GM23338 (cell line): ENCODE measurements at regions not wholly inside any gene's neighbourhood (a gene's known extent, or its start where the extent isn't known, plus 50 kb on each side); places are given as distances from the start of the nearest gene placed in this dataset.

Source experiments
- CREB1 ChIP-seq: fragments of 250-450 bp; sonication (Bioruptor Pico); IDR thresholded peaks from 2 replicates; pipeline ENCODE4 v1.5.0; 2020; ENCODE audit warnings: low read depth, mild to moderate bottlenecking, moderate library complexity
- EZH2 ChIP-seq: fragments of 200-600 bp; sonication (generic); IDR thresholded peaks from one replicate; pipeline ENCODE4 v1.8.0; 2017; ENCODE audit warnings: antibody characterized with exemption, mild to moderate bottlenecking, low read depth; ENCODE audit not compliant: unreplicated experiment
- EZH2phosphoT487 ChIP-seq: fragments of 200-600 bp; sonication (generic); IDR thresholded peaks from one replicate; pipeline ENCODE4 v1.8.1; 2018; ENCODE audit warnings: antibody characterized with exemption; ENCODE audit not compliant: unreplicated experiment
- JUNB ChIP-seq: IDR thresholded peaks from one replicate; pipeline ENCODE4 v1.6.1; 2016; ENCODE audit warnings: antibody characterized with exemption; ENCODE audit not compliant: unreplicated experiment
- NANOG ChIP-seq: IDR thresholded peaks from 2 replicates; pipeline ENCODE4 v1.6.1; 2016; ENCODE audit warnings: antibody characterized with exemption, borderline replicate concordance
- POLR2AphosphoS5 ChIP-seq: IDR thresholded peaks from 2 replicates; pipeline ENCODE4 v1.6.1; 2016; ENCODE audit warnings: antibody characterized with exemption, low read depth
- STAT1 ChIP-seq: IDR thresholded peaks from one replicate; pipeline ENCODE4 v1.6.1; 2016; ENCODE audit warnings: antibody characterized with exemption; ENCODE audit not compliant: unreplicated experiment
- ZNF114 ChIP-seq: fragments of 250-450 bp; sonication (Bioruptor Pico); IDR thresholded peaks from 2 replicates; pipeline ENCODE4 v1.5.0; 2020; ENCODE audit warnings: mild to moderate bottlenecking, moderate library complexity
- ZNF331 ChIP-seq: fragments of 250-450 bp; sonication (Bioruptor Pico); IDR thresholded peaks from 2 replicates; pipeline ENCODE4 v1.5.0; 2020; ENCODE audit warnings: low read depth, mild to moderate bottlenecking, moderate library complexity
- TF ChIP-seq, protein P1 (sequence below), 2 experiments: fragments of 200-600 bp in 1 of 2; sonication (generic) in 1 of 2; conservative IDR thresholded peaks; 2 replicates each; pipeline versions ENCODE4 v1.5.1 to v1.6.1; 2016 to 2017; ENCODE audit warnings: antibody characterized with exemption in 2 of 2, low read depth in 2 of 2, mild to moderate bottlenecking in 2 of 2, moderate library complexity in 1 of 2
- TF ChIP-seq, protein P2 (sequence below): IDR thresholded peaks from one replicate; pipeline ENCODE4 v1.6.1; 2018; ENCODE audit warnings: antibody characterized with exemption; ENCODE audit not compliant: unreplicated experiment
- TF ChIP-seq, protein P3 (sequence below): fragments of 250-450 bp; sonication (Bioruptor Pico); IDR thresholded peaks from 2 replicates; pipeline ENCODE4 v1.5.0; 2020; ENCODE audit warnings: mild to moderate bottlenecking, moderate library complexity
- TF ChIP-seq, protein P4 (sequence below): IDR thresholded peaks from 2 replicates; pipeline ENCODE4 v1.6.1; 2016; ENCODE audit warnings: antibody characterized with exemption

DNA sequence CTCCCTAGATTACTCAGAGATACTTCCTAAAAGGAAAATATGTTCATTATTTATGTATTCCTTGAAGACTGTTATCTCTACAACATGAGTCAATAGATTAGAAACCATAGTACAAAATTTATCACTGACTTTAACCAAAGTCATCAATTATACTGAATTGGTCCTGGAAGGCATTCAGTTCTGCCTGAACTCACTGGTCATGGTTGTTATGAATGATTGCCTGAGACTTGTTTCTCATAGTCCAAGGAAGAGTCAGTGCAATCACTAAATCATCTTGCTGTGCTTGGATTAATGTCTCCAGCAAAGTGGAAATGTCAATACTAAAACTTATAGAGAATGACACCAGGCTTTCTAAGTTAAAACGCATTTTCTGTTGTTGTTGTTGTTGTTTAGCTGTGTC is 878.6 kb upstream of the MANEA start:
- TF ChIP-seq, protein P1, sequence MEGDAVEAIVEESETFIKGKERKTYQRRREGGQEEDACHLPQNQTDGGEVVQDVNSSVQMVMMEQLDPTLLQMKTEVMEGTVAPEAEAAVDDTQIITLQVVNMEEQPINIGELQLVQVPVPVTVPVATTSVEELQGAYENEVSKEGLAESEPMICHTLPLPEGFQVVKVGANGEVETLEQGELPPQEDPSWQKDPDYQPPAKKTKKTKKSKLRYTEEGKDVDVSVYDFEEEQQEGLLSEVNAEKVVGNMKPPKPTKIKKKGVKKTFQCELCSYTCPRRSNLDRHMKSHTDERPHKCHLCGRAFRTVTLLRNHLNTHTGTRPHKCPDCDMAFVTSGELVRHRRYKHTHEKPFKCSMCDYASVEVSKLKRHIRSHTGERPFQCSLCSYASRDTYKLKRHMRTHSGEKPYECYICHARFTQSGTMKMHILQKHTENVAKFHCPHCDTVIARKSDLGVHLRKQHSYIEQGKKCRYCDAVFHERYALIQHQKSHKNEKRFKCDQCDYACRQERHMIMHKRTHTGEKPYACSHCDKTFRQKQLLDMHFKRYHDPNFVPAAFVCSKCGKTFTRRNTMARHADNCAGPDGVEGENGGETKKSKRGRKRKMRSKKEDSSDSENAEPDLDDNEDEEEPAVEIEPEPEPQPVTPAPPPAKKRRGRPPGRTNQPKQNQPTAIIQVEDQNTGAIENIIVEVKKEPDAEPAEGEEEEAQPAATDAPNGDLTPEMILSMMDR (conservative IDR thresholded peaks at IDR 0.05; ENCODE audit: low read depth in 2 of 2) = no peak
- TF ChIP-seq EZH2 (no peak), POLR2AphosphoS5 (no peak), EZH2phosphoT487 (no peak), CREB1 (CRISPR knock-in tag) (no peak), JUNB (no peak), ZNF114 (CRISPR knock-in tag) (no peak), NANOG (no peak), STAT1 (no peak), ZNF331 (CRISPR knock-in tag) (no peak)
- TF ChIP-seq, protein P2, sequence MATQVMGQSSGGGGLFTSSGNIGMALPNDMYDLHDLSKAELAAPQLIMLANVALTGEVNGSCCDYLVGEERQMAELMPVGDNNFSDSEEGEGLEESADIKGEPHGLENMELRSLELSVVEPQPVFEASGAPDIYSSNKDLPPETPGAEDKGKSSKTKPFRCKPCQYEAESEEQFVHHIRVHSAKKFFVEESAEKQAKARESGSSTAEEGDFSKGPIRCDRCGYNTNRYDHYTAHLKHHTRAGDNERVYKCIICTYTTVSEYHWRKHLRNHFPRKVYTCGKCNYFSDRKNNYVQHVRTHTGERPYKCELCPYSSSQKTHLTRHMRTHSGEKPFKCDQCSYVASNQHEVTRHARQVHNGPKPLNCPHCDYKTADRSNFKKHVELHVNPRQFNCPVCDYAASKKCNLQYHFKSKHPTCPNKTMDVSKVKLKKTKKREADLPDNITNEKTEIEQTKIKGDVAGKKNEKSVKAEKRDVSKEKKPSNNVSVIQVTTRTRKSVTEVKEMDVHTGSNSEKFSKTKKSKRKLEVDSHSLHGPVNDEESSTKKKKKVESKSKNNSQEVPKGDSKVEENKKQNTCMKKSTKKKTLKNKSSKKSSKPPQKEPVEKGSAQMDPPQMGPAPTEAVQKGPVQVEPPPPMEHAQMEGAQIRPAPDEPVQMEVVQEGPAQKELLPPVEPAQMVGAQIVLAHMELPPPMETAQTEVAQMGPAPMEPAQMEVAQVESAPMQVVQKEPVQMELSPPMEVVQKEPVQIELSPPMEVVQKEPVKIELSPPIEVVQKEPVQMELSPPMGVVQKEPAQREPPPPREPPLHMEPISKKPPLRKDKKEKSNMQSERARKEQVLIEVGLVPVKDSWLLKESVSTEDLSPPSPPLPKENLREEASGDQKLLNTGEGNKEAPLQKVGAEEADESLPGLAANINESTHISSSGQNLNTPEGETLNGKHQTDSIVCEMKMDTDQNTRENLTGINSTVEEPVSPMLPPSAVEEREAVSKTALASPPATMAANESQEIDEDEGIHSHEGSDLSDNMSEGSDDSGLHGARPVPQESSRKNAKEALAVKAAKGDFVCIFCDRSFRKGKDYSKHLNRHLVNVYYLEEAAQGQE = no peak
- TF ChIP-seq, protein P3, sequence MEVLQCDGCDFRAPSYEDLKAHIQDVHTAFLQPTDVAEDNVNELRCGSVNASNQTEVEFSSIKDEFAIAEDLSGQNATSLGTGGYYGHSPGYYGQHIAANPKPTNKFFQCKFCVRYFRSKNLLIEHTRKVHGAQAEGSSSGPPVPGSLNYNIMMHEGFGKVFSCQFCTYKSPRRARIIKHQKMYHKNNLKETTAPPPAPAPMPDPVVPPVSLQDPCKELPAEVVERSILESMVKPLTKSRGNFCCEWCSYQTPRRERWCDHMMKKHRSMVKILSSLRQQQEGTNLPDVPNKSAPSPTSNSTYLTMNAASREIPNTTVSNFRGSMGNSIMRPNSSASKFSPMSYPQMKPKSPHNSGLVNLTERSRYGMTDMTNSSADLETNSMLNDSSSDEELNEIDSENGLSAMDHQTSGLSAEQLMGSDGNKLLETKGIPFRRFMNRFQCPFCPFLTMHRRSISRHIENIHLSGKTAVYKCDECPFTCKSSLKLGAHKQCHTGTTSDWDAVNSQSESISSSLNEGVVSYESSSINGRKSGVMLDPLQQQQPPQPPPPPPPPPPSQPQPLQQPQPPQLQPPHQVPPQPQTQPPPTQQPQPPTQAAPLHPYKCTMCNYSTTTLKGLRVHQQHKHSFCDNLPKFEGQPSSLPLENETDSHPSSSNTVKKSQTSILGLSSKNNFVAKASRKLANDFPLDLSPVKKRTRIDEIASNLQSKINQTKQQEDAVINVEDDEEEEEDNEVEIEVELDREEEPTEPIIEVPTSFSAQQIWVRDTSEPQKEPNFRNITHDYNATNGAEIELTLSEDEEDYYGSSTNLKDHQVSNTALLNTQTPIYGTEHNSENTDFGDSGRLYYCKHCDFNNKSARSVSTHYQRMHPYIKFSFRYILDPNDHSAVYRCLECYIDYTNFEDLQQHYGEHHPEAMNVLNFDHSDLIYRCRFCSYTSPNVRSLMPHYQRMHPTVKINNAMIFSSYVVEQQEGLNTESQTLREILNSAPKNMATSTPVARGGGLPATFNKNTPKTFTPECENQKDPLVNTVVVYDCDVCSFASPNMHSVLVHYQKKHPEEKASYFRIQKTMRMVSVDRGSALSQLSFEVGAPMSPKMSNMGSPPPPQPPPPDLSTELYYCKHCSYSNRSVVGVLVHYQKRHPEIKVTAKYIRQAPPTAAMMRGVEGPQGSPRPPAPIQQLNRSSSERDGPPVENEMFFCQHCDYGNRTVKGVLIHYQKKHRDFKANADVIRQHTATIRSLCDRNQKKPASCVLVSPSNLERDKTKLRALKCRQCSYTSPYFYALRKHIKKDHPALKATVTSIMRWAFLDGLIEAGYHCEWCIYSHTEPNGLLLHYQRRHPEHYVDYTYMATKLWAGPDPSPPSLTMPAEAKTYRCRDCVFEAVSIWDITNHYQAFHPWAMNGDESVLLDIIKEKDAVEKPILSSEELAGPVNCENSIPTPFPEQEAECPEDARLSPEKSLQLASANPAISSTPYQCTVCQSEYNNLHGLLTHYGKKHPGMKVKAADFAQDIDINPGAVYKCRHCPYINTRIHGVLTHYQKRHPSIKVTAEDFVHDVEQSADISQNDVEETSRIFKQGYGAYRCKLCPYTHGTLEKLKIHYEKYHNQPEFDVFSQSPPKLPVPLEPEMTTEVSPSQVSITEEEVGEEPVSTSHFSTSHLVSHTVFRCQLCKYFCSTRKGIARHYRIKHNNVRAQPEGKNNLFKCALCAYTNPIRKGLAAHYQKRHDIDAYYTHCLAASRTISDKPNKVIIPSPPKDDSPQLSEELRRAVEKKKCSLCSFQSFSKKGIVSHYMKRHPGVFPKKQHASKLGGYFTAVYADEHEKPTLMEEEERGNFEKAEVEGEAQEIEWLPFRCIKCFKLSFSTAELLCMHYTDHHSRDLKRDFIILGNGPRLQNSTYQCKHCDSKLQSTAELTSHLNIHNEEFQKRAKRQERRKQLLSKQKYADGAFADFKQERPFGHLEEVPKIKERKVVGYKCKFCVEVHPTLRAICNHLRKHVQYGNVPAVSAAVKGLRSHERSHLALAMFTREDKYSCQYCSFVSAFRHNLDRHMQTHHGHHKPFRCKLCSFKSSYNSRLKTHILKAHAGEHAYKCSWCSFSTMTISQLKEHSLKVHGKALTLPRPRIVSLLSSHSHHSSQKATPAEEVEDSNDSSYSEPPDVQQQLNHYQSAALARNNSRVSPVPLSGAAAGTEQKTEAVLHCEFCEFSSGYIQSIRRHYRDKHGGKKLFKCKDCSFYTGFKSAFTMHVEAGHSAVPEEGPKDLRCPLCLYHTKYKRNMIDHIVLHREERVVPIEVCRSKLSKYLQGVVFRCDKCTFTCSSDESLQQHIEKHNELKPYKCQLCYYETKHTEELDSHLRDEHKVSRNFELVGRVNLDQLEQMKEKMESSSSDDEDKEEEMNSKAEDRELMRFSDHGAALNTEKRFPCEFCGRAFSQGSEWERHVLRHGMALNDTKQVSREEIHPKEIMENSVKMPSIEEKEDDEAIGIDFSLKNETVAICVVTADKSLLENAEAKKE (CRISPR knock-in tag) = no peak
- TF ChIP-seq, protein P4, sequence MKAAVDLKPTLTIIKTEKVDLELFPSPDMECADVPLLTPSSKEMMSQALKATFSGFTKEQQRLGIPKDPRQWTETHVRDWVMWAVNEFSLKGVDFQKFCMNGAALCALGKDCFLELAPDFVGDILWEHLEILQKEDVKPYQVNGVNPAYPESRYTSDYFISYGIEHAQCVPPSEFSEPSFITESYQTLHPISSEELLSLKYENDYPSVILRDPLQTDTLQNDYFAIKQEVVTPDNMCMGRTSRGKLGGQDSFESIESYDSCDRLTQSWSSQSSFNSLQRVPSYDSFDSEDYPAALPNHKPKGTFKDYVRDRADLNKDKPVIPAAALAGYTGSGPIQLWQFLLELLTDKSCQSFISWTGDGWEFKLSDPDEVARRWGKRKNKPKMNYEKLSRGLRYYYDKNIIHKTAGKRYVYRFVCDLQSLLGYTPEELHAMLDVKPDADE = no peak
